GM12865 (cell line): ENCODE measurements at regions not wholly inside any gene's neighbourhood (a gene's known extent, or its start where the extent isn't known, plus 50 kb on each side); places are given as distances from the start of the nearest gene placed in this dataset.
A peak's percentile ranks its signal among the peaks of the same experiment; 100 is the strongest.

ENCODE experiments used
- DNase-seq: peaks from one replicate; pipeline ENCODE4 v3.0.0; 2010; ENCODE audit warnings: low read depth
- H3K4me3 ChIP-seq: 2 replicates; pipeline ENCODE4 v1.5.1; 2011; ENCODE audit warnings: mild to moderate bottlenecking, low read depth, low read length, control low read depth
- TF ChIP-seq, protein P1 (sequence below): IDR thresholded peaks from 2 replicates; pipeline ENCODE4 v1.5.1; 2011; ENCODE audit warnings: low read length, control low read depth, low read depth, inconsistent platforms; ENCODE audit not compliant: insufficient read depth; ENCODE audit errors: missing control alignments

DNA sequence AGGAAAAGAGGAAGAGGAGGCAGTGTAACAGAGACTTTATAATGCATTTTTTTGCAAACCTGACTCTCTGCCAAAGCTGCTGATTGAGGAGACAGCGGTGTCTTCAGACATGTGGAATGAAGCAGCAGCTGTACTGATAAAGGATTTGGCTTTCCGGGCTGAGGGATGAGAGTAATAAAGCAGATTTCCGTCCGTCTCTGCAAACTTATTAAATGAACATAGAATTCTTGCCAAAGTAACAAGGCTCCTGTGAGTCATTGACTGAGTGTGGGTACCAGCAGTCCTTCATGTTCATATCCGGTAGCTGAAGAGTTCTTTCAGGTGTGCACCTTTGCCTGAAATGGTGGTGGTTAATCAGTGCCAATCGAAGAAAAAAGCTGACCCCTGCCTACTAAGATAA lies 112.6 kb downstream of the LIG4 start:
- DNase-seq = no peak
- H3K4me3 ChIP-seq = no peak overlapping the region
- TF ChIP-seq, protein P1, sequence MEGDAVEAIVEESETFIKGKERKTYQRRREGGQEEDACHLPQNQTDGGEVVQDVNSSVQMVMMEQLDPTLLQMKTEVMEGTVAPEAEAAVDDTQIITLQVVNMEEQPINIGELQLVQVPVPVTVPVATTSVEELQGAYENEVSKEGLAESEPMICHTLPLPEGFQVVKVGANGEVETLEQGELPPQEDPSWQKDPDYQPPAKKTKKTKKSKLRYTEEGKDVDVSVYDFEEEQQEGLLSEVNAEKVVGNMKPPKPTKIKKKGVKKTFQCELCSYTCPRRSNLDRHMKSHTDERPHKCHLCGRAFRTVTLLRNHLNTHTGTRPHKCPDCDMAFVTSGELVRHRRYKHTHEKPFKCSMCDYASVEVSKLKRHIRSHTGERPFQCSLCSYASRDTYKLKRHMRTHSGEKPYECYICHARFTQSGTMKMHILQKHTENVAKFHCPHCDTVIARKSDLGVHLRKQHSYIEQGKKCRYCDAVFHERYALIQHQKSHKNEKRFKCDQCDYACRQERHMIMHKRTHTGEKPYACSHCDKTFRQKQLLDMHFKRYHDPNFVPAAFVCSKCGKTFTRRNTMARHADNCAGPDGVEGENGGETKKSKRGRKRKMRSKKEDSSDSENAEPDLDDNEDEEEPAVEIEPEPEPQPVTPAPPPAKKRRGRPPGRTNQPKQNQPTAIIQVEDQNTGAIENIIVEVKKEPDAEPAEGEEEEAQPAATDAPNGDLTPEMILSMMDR = no peak

DNA sequence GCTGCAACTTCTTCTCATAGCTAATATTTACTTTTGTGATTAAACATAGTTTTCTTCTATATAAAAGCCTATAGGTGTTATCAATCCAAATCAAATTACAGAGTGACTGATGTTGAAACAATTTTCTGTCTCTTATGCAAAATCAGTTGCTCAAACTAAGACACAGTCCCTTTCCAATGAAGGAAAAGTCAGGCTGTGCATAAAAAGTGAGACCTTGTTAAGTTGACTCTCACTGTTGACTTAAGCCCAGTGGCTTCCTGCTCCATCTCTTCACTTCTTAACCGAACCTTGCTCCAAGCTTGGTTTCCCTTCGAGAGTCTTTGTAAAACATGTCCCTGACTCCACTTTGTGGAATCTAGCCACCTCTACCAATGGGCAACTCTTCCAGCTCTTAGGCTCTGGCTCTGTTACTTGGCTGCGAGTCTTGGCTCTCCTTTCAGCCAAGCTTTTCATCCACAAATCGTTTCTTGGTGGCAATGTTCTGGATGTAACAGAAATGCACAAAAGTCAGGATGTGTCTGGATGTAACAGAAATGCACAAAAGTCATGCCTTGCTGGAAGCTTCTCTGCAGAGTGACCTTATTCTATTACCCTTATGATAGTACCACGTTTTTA lies 118.9 kb downstream of the LIG4 start:
- H3K4me3 ChIP-seq = no peak overlapping the region
- no peak for DNase-seq
- TF ChIP-seq, protein P1 = no peak

GRCh38 chr13:108095036-108095435 lies 120.3 kb downstream of the LIG4 start:
- no peak for DNase-seq
- no peak overlapping the region for H3K4me3 ChIP-seq
- TF ChIP-seq, protein P1 = no peak

- no peak overlapping the region for H3K4me3 ChIP-seq
- no peak for DNase-seq
- TF ChIP-seq, protein P1 = no peak
Observed at GRCh38 chr13:108093616-108094015, 121.7 kb downstream of the LIG4 start.

- TF ChIP-seq, protein P1 = no peak
- DNase-seq = no peak
- H3K4me3 ChIP-seq = no peak overlapping the region
Observed at GRCh38 chr13:108087810-108088209, 127.5 kb downstream of the LIG4 start.

- no peak overlapping the region for H3K4me3 ChIP-seq
- TF ChIP-seq, protein P1 = peak; percentile 16
- peak; percentile 23 for DNase-seq
Observed at GRCh38 chr13:108086678-108087077, 128.7 kb downstream of the LIG4 start.

GRCh38 chr13:108084840-108085239 lies 130.5 kb downstream of the LIG4 start:
- TF ChIP-seq, protein P1 = no peak
- no peak overlapping the region for H3K4me3 ChIP-seq
- no peak for DNase-seq
